PC-9 (cell line): ENCODE measurements at regions not wholly inside any gene's neighbourhood (a gene's known extent, or its start where the extent isn't known, plus 50 kb on each side); places are given as distances from the start of the nearest gene placed in this dataset.

ENCODE experiments used
- BruUV-seq: library from RNA; stranded (reverse); fragments of 400-500 nt; replicated peaks from 2 replicates; lab custom pipeline; 2021; lab: Mats Ljungman, UMichigan
- CTCF ChIA-PET: fragments of 300-600 bp; sonication (Branson Sonifier 250); formaldehyde crosslinking; loops from one replicate; lab custom pipeline; 2022; ENCODE audit warnings: antibody characterized with exemption; lab: Charles Lee
- POLR2A ChIA-PET: fragments of 300-600 bp; sonication (Branson Sonifier 250); formaldehyde crosslinking; loops from one replicate; lab custom pipeline; 2022; ENCODE audit warnings: antibody characterized with exemption; ENCODE audit not compliant: unreplicated experiment; lab: Charles Lee
- DNase-seq, 2 experiments: peaks; one replicate each; pipeline versions ENCODE4 v3.0.0 to v3.0.0-alpha.2; 2015 to 2022; ENCODE audit warnings: mixed read lengths in 1 of 2
- H2AFZ ChIP-seq: fragments of 200-600 bp; sonication (generic); 2 replicates; pipeline ENCODE4 v1.8.1; 2017; ENCODE audit warnings: antibody characterized with exemption
- H3F3A ChIP-seq: fragments of 200-600 bp; sonication (generic); 2 replicates; pipeline ENCODE4 v1.8.1; 2017; ENCODE audit warnings: antibody characterized with exemption, mild to moderate bottlenecking, low read depth; ENCODE audit not compliant: insufficient read depth
- H3K27ac ChIP-seq: fragments of 200-600 bp; sonication (generic); 2 replicates; pipeline ENCODE4 v1.6.1; 2016; ENCODE audit warnings: mixed run types
- H3K27me3 ChIP-seq: fragments of 200-600 bp; sonication (generic); 2 replicates; pipeline ENCODE4 v1.6.1; 2016; ENCODE audit warnings: low read depth, mixed run types; ENCODE audit not compliant: insufficient read depth
- H3K36me3 ChIP-seq: fragments of 200-600 bp; sonication (generic); 2 replicates; pipeline ENCODE4 v1.6.1; 2016; ENCODE audit warnings: low read depth, mixed run types
- H3K4me1 ChIP-seq: fragments of 200-600 bp; sonication (generic); replicated peaks from 2 replicates; pipeline ENCODE4 v1.6.1; 2016; ENCODE audit warnings: mixed run types; ENCODE audit not compliant: insufficient read depth
- H3K4me2 ChIP-seq: fragments of 200-600 bp; sonication (generic); 2 replicates; pipeline ENCODE4 v1.6.1; 2017; ENCODE audit warnings: mixed run types
- H3K4me3 ChIP-seq: fragments of 200-600 bp; sonication (generic); 2 replicates; pipeline ENCODE4 v1.6.1; 2016; ENCODE audit warnings: mixed run types
- H3K79me2 ChIP-seq: fragments of 200-600 bp; sonication (generic); 2 replicates; pipeline ENCODE4 v1.6.1; 2017; ENCODE audit warnings: low read depth, mixed run types
- H3K9me2 ChIP-seq: fragments of 200-600 bp; sonication (generic); 2 replicates; pipeline ENCODE4 v1.8.1; 2017; ENCODE audit warnings: mild to moderate bottlenecking; ENCODE audit not compliant: insufficient read depth
- H3K9me3 ChIP-seq: fragments of 200-600 bp; sonication (generic); 2 replicates; pipeline ENCODE4 v1.8.1; 2016; ENCODE audit warnings: low read depth; ENCODE audit not compliant: insufficient read depth
- H4K20me1 ChIP-seq: fragments of 200-600 bp; sonication (generic); 2 replicates; pipeline ENCODE4 v1.8.1; 2017; ENCODE audit not compliant: insufficient read depth
- EZH2 ChIP-seq: fragments of 200-600 bp; sonication (generic); IDR thresholded peaks from 2 replicates; pipeline ENCODE4 v1.8.0; 2017; ENCODE audit warnings: antibody characterized with exemption, low read depth
- intact Hi-C: fragments of 100-400 bp; cut with micrococcal nuclease; formaldehyde crosslinking; loops from one replicate; pipeline ENCODE4 v1.10.0; 2022; ENCODE audit not compliant: unreplicated experiment
- TF ChIP-seq, protein P1 (sequence below): fragments of 200-600 bp; sonication (generic); conservative IDR thresholded peaks from 2 replicates; pipeline ENCODE4 v1.6.1; 2017; ENCODE audit warnings: mixed run types, antibody characterized with exemption, mild to moderate bottlenecking, moderate library complexity

DNA sequence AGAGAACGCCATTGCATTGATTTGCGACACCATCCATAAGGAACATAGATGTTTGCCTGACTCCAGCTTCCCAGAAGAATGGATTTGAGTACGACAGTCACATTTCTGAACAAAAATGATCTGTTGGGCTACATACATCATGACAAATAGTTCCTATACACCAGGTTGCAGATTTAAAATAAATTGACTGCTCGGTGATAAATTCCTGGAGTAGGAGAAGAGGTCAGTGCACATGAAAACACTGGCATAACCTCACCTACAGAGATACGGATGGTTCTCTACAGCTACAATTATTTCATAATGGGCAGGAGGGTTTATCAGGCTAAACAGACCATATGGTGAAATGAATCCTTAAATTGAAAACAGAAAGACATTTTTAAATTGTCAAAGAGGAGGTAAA lies 316.5 kb upstream of the ADARB2 start:
- peaks cover 18% of the 10 kb centered on the region for H3K27me3 ChIP-seq
- BruUV-seq: no TSS peak
- H3K27ac ChIP-seq: no peak overlapping the region
- no peak overlapping the region for H2AFZ ChIP-seq
- no peak overlapping the region for H3K4me3 ChIP-seq
- ChIA-PET POLR2A (no interaction called here), CTCF (no interaction called here)
- intact Hi-C loops: no loop called here
- no peaks in the 10 kb centered on the region for H3K79me2 ChIP-seq
- TF ChIP-seq EZH2: no peak
- TF ChIP-seq, protein P1, sequence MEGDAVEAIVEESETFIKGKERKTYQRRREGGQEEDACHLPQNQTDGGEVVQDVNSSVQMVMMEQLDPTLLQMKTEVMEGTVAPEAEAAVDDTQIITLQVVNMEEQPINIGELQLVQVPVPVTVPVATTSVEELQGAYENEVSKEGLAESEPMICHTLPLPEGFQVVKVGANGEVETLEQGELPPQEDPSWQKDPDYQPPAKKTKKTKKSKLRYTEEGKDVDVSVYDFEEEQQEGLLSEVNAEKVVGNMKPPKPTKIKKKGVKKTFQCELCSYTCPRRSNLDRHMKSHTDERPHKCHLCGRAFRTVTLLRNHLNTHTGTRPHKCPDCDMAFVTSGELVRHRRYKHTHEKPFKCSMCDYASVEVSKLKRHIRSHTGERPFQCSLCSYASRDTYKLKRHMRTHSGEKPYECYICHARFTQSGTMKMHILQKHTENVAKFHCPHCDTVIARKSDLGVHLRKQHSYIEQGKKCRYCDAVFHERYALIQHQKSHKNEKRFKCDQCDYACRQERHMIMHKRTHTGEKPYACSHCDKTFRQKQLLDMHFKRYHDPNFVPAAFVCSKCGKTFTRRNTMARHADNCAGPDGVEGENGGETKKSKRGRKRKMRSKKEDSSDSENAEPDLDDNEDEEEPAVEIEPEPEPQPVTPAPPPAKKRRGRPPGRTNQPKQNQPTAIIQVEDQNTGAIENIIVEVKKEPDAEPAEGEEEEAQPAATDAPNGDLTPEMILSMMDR: no peak
- no peak for DNase-seq
- no peaks in the 10 kb centered on the region for H3K36me3 ChIP-seq
- H4K20me1 ChIP-seq: no peaks in the 10 kb centered on the region
- no peaks in the 10 kb centered on the region for H3F3A ChIP-seq
- H3K9me3 ChIP-seq: no peaks in the 10 kb centered on the region
- H3K4me2 ChIP-seq: no peak overlapping the region
- H3K9me2 ChIP-seq: no peaks in the 10 kb centered on the region
- no peaks in the 10 kb centered on the region for H3K4me1 ChIP-seq

DNA sequence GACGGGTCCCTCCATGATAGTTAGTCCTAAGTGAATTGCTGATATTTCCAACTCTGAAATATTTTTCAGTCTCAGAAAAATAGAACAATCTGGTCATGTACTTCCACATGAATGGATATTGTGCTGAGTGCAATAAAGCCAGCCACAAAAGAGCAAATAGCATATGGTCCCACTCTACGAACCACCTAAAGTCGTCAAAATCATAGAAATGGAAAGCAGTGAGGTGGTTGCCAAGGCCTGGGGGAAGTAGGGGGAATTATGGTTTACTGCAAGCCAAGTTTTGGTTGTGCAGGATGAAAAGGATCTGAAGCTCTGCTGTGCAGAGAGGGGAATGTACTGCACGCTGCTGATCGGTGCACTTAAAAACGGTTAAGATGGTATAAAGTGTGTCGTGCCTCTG lies 313.8 kb upstream of the ADARB2 start:
- Histone ChIP-seq H3K79me2 (no peaks in the 10 kb centered on the region), H3K9me2 (no peaks in the 10 kb centered on the region), H3K4me3 (no peak overlapping the region), H3K4me2 (no peak overlapping the region), H4K20me1 (no peaks in the 10 kb centered on the region), H3K27me3 (peaks cover 18% of the 10 kb centered on the region), H2AFZ (no peak overlapping the region), H3K27ac (no peak overlapping the region), H3K9me3 (no peaks in the 10 kb centered on the region), H3K36me3 (no peaks in the 10 kb centered on the region), H3F3A (no peaks in the 10 kb centered on the region), H3K4me1 (no peaks in the 10 kb centered on the region)
- no peak for DNase-seq
- BruUV-seq: no TSS peak
- TF ChIP-seq, protein P1: no peak
- TF ChIP-seq EZH2: no peak
- intact Hi-C loops: no loop called here
- ChIA-PET POLR2A (no interaction called here), CTCF (no interaction called here)

DNA sequence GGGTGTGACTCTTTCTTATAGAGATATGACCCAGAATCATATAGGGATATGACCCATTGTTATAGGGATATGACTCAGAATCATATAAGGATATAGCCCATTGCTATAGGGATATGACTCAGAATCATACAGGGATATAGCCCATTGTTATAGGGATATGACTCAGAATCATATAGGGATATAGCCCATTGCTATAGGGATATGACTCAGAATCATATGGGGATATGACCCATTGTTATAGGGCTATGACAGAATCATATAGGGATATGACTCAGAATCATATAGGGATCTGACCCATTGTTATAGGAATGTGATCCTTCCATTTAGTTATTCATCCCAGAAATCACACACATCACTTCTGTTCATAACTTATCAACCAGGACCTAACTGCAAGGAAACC lies 312.2 kb upstream of the ADARB2 start:
- H3K79me2 ChIP-seq: no peaks in the 10 kb centered on the region
- no TSS peak for BruUV-seq
- H3K4me3 ChIP-seq: no peak overlapping the region
- H3K27me3 ChIP-seq: peaks cover 15% of the 10 kb centered on the region
- no peaks in the 10 kb centered on the region for H3F3A ChIP-seq
- no peaks in the 10 kb centered on the region for H3K9me2 ChIP-seq
- H2AFZ ChIP-seq: no peak overlapping the region
- no peak overlapping the region for H3K4me2 ChIP-seq
- TF ChIP-seq EZH2: no peak
- TF ChIP-seq, protein P1: no peak
- CTCF ChIA-PET: no interaction called here
- DNase-seq: no peak
- no peaks in the 10 kb centered on the region for H3K4me1 ChIP-seq
- H3K27ac ChIP-seq: no peak overlapping the region
- H3K36me3 ChIP-seq: no peaks in the 10 kb centered on the region
- H4K20me1 ChIP-seq: no peaks in the 10 kb centered on the region
- POLR2A ChIA-PET: no interaction called here
- intact Hi-C loops: no loop called here
- no peaks in the 10 kb centered on the region for H3K9me3 ChIP-seq
